ENCODE measurements at regions not wholly inside any gene's neighbourhood (a gene's known extent, or its start where the extent isn't known, plus 50 kb on each side); places are given as distances from the start of the nearest gene placed in this dataset.

DNA sequence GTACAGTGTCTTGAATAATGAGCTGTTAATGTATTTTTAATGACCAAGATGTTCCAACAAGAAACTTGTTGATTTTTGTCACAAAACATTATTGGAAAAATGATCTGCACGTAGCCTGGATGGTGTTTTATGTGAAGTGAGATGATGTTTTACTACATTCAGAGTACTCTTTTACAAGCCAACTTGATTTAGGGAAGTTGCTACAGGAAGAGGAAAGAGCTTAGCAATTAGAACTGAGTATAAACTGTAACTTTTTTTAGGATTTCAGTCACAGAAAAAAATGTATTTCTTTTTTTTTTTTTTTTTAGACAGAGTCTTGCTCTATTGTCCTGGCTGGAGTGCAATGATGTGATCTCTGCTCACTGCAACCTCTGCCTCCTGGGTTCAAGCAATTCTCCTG lies 113.6 kb upstream of the ADRA1B start:
- TF ChIP-seq, protein P1, sequence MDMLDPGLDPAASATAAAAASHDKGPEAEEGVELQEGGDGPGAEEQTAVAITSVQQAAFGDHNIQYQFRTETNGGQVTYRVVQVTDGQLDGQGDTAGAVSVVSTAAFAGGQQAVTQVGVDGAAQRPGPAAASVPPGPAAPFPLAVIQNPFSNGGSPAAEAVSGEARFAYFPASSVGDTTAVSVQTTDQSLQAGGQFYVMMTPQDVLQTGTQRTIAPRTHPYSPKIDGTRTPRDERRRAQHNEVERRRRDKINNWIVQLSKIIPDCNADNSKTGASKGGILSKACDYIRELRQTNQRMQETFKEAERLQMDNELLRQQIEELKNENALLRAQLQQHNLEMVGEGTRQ (CRISPR knock-in tag; IDR thresholded peaks at IDR 0.05): no peak
- TF ChIP-seq HNRNPUL1 (IDR thresholded peaks at IDR 0.05; ENCODE audit: low read length): no peak
- TF ChIP-seq ZEB2 (IDR thresholded peaks at IDR 0.05): no peak
- no peak for TF ChIP-seq NFYB (IDR thresholded peaks at IDR 0.05; ENCODE audit: extremely low read depth, insufficient read length)
- TF ChIP-seq HCFC1 (IDR thresholded peaks at IDR 0.05; ENCODE audit: low read depth, low read length): no peak
- TF ChIP-seq SIX5 (IDR thresholded peaks at IDR 0.05; ENCODE audit: borderline replicate concordance in 1 of 2, insufficient read depth in 1 of 2, low read depth in 1 of 2, low read length in 2 of 2): no peak
- TF ChIP-seq ZNF589 (CRISPR knock-in tag; IDR thresholded peaks at IDR 0.05; ENCODE audit: low read depth): no peak
- TF ChIP-seq CHD2 (IDR thresholded peaks at IDR 0.05; ENCODE audit: low read depth, low read length): no peak
